Superior temporal gyrus (tissue), 1 donor: ENCODE measurements at regions not wholly inside any gene's neighbourhood (a gene's known extent, or its start where the extent isn't known, plus 50 kb on each side); places are given as distances from the start of the nearest gene placed in this dataset.
A peak's percentile ranks its signal among the peaks of the same experiment; 100 is the strongest.

Experiments used
- DNase-seq: peaks from one replicate; pipeline ENCODE4 v3.0.0-alpha.2; 2016; ENCODE audit errors: extremely low spot score

DNA sequence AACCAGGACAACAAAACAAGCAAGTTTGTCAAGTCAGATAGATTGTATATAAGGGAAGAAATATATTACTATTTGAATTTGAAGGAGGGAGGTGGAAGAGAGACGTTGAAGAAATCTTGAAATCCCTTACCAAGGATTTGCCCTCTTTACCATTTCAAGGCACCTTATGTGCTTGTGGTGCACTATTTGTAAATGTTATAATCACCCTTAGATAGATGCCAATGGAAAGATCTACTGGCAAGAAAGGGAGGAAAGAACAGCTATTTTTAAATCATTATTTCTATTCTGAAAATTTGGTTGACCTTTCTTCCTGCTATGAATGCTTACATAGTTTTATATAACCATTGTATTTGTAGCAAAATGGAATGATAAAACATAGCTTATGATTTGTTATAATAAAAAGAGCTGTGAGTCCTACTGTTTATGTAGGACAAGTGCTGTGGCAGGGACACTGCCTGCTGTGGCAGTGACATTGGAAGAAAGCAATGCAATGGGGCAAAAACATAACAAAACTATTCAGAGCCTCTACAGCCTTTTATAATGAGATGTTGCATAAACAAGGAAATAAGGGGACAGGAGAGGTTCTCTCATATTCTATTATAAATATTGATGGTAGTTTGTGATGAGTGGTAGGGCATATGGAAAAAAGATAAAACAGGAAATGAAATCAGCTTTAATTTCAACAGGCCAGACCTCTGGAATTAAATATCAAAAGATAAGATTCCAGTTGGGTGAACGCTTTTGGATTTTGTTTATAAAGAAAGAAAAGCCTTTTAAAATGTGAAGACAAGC, 1145.2 kb upstream of the GJE1 start:
- DNase-seq = no peak

DNA sequence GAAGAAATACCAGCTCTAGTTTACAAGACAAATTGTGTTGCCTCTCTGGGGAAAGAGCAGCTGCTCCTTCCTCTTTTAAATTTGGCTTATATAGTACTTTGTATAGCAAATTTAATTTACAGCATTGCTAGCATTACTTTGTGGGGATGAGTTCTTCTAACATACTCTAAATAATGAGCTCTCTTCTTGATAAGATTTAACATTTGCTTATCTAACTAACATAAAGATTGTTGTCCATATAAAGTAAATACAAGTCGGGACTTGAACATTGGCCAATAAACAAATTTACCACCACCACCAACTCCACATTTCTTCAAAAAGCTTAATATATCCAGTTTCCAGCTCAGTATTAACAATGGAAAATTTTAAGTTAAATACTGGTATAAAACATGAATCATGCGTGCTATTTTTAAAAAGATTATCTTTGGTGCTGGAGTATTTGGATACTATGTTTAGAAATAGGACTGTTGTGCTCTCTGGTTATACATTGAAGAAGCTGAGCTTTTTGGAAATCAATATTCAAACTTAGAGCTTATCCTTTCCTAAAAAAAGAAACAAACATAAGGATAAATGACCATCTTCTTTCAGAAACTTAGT, 1146.9 kb upstream of the GJE1 start:
- no peak for DNase-seq

GRCh38 chr6:140980265-140980887, 1152.3 kb upstream of the GJE1 start:
- no peak for DNase-seq

DNA sequence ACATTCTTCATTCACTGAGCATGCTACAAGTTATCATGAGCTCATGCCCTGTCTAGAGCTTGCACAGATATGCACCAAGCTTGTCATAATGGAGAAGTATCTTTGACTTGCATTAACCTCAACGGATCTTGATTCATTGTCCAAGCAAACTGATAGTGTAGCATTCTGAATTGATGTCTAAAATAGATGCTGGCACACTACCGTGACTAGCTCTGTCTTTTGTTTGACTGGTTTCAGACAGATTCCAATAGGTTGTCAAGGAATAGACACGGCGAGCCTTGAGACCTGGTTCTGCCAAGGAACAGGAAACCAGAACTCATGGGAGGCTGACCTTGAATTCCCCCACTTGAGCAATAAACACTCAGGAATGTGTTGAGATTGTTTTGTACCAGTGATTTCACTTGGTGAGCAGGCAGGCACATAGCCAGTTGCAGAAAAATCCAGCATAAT, 1153.1 kb upstream of the GJE1 start:
- no peak for DNase-seq

GRCh38 chr6:140977403-140977802, 1155.3 kb upstream of the GJE1 start:
- no peak for DNase-seq

DNA sequence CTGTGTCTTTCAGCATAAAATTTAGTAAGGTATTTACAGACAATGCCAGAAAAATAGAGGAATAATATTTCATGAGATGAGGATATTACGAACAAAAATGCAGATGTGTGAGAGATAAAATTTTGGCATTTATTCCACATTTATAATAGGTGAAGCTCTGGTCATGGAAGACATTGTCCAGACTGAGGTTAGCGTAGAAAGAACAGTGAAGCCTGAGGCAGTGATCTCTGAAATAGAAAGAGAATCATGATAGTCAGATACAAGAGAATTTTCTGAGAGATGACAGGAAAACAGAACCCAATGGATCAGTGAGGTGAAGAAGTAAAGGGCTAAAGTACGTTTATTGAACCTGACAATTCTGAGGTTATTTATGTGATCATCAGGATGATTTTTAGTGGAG, 1155.9 kb upstream of the GJE1 start:
- DNase-seq = no peak

DNA sequence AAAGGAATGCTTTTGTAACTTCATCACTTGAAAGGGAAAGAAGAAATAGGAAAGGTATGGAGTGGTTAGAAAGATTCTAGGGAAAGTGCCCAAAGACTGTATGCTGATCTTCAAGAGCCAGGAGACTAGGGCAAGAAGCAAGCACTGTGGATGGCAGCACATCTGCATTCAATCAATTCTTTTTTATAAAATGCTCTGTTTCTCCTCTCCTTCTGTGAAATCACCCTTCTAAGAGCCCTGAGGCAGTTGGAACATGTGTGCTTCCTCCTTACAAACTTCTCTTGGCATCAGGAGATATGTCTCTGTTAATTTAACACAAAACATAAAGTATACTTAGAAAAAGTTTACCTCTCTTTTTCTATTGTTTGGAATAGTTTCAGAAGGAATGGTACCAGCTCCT, 1162.2 kb upstream of the GJE1 start:
- no peak for DNase-seq

DNA sequence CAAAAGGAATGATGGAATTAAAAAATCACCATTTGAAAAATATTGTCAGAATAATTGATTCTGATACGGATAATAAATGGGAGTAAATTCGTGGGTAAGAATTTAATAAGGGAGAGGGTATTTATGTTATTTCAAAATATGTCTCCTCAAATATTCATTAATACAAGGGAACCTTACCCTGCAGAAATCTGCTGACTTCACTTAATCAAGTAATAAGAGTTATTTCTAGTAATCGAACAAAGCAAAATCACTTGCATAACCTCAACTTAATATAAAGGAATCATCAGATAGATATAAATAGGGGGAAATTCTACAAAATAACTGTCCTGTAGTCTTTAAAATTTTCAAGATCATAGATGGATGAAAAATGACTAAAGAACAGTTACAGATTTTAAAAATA, 1164.7 kb upstream of the GJE1 start:
- no peak for DNase-seq

GRCh38 chr6:140966676-140967075, 1166.0 kb upstream of the GJE1 start:
- DNase-seq = no peak

DNA sequence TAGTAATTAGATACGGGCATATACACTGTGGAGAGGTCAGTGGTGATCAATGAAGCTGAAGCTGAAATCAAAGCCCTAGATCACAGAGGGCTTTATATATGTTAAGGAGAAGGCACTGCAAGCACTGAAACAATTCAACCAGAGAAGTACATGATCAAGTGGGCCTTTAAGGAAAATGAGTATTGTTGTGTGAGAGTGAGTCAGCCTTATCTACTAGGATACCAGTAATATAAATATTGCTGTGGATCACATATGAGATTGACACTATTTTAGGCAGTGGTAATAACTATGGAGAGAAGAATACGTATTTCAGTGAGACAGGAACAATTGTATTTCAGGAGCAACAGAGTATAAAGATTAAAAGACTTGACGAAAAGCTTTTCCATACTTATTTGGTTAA, 1172.2 kb upstream of the GJE1 start:
- DNase-seq = no peak

- DNase-seq = no peak
Measured at GRCh38 chr6:140957386-140957785, 1175.3 kb upstream of the GJE1 start.

GRCh38 chr6:140956571-140957369, 1176.0 kb upstream of the GJE1 start:
- DNase-seq = peak; percentile 50

DNA sequence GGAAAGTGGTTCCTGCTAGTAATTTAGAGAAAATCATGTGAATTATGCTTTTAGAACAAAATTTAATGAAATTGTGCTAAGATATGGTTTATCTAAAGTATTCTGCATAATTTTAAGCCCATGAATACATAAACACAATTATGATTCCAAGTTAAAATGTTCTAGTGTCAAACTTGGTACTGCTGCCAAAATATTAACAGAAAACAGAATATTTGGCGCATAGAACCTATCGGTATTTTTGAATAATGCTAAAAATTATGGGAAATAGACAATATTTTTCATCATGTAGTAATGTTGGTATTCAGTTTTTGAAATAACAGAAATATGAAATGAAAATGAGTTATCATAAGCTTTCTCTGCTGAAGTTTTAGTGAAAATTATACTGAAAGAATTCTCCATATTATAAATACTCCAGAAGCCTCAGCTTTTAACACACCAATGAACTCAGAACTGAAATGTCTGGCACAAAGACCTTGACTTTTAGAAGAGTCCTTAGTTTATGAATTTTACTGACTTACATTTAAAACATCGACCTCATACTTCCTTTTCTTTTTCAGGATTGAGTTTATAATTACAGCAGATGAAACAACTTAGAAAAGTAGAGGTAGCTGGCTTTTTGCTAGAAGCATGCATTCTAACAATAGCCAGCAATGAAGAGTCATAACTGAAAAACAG, 1192.3 kb upstream of the GJE1 start:
- DNase-seq = no peak

- no peak for DNase-seq
Measured at GRCh38 chr6:140932909-140933308, 1199.8 kb upstream of the GJE1 start.

DNA sequence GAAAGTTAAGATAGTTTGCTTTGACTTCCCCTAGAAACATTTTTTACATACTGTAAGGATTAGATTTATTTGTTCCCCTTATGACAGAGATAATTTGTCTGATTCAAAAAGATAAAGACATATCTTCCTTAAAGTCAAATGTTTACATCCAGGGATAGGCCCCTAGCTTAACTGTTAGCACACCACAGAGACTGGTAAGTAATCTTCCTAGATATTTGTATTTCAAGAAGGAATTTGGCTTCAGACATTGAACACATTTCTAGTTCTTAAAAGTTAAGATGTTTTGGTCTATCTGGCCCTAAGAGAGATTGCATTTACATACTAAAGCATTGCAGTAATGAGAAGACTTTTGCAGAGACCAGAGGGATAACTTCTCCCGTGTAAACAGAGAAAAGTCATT, 1201.1 kb upstream of the GJE1 start:
- no peak for DNase-seq

DNA sequence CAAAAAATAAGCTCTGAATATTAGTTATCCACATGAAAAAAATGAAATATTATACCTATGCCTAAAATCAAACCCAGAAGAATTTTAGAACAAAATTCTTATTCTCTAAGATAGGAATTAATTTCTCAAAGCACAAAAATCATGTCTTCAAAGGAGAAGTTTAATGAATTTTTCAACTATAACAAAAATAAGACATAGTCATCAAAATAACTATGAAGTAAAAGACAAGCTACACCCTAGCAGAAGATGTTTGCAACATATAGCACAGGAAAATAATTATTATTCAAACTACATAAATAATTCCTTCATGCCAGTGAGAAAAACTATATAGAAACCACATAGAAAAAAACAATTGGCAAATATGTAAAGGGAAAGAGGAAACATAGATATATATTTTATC, 1203.6 kb upstream of the GJE1 start:
- DNase-seq = no peak

GRCh38 chr6:140923048-140923447, 1209.7 kb upstream of the GJE1 start:
- no peak for DNase-seq

- peak; percentile 76 for DNase-seq
Measured at GRCh38 chr6:140921366-140922226, 1211.1 kb upstream of the GJE1 start.

DNA sequence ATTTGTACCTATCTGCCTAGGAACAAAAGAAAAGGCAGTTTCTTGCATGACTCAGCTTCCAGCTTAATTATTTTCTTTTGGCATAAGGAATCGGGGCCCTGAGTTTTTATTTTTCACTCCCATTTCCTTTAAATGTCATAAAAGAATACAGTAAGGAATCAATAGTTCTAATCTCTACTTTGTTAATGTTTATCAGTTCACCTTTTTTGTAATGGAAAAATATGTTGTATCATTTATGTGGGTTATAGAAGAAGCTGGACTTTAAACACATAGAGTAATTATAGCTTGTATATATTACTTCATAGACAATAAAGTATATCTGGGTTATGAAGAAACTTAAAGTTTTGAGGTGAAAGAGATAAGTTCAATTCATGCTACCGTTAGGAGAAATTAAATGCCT, 1214.8 kb upstream of the GJE1 start:
- DNase-seq = no peak

DNA sequence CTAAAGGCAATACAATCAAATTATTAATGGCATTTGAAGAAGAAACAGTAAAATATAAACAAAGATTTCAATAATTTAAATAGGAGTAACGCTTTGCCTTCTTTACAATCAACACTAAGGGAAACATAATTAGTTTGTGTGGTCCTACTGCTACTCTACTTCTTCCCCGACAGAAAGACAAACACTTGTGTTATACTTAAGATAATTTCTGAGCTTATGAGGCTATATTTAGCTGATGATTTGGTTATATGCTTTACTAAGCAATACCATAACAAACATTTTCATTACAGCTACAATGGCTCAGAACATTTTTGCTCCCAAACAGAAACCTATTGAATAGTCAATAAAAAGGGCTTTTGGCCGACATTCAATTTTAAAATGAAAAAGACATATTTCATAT, 1217.2 kb upstream of the GJE1 start:
- DNase-seq = no peak

- DNase-seq = peak; percentile 24
Measured at GRCh38 chr6:140915103-140915502, 1217.6 kb upstream of the GJE1 start.
